PC-9 (cell line): ENCODE measurements at regions not wholly inside any gene's neighbourhood (a gene's known extent, or its start where the extent isn't known, plus 50 kb on each side); places are given as distances from the start of the nearest gene placed in this dataset.

ENCODE experiments used
- EZH2 ChIP-seq: fragments of 200-600 bp; sonication (generic); IDR thresholded peaks from 2 replicates; pipeline ENCODE4 v1.8.0; 2017; ENCODE audit warnings: antibody characterized with exemption, low read depth
- TF ChIP-seq, protein P1 (sequence below): fragments of 200-600 bp; sonication (generic); conservative IDR thresholded peaks from 2 replicates; pipeline ENCODE4 v1.6.1; 2017; ENCODE audit warnings: mixed run types, antibody characterized with exemption, mild to moderate bottlenecking, moderate library complexity

DNA sequence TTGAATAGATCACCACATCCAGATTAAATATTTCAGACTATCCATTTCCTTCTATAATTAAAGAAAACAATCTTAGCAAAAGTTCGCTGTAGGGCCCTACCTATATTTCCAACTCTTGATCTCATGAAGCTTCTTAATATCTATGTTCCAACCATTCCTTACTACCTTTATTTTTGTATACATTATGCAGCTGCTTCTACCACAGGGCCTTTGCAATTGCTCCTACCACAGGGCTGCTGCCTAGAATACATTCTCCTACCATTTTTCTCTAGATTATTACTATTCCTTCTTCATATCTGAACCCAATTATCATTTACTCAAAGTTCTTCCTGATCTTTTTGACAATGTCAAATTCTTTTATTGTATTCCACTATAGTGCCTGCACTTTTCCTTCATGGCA lies 516.6 kb downstream of the RFPL4B start:
- no peak for TF ChIP-seq EZH2
- TF ChIP-seq, protein P1, sequence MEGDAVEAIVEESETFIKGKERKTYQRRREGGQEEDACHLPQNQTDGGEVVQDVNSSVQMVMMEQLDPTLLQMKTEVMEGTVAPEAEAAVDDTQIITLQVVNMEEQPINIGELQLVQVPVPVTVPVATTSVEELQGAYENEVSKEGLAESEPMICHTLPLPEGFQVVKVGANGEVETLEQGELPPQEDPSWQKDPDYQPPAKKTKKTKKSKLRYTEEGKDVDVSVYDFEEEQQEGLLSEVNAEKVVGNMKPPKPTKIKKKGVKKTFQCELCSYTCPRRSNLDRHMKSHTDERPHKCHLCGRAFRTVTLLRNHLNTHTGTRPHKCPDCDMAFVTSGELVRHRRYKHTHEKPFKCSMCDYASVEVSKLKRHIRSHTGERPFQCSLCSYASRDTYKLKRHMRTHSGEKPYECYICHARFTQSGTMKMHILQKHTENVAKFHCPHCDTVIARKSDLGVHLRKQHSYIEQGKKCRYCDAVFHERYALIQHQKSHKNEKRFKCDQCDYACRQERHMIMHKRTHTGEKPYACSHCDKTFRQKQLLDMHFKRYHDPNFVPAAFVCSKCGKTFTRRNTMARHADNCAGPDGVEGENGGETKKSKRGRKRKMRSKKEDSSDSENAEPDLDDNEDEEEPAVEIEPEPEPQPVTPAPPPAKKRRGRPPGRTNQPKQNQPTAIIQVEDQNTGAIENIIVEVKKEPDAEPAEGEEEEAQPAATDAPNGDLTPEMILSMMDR: no peak
